T-helper 1 cell (primary cell): ENCODE measurements at regions not wholly inside any gene's neighbourhood (a gene's known extent, or its start where the extent isn't known, plus 50 kb on each side); places are given as distances from the start of the nearest gene placed in this dataset.
"Not testable (repeated sequence)": the region's sequence is repeated elsewhere in the genome, so short reads cannot be mapped to it uniquely, and the experiment has no call there.

Source experiments
- DNase-seq, 5 donors: peaks; one replicate each; pipeline ENCODE4 v3.0.0-alpha.2; 2012 to 2020

- DNase-seq, result not testable (repeated sequence)
These were observed 229.6 kb upstream of the KITLG start for GRCh38 chr12:88809841-88810240.

GRCh38 chr12:88805692-88806091 lies 225.4 kb upstream of the KITLG start:
- no peak for DNase-seq

- no peak for DNase-seq
These were observed 225.0 kb upstream of the KITLG start for GRCh38 chr12:88805286-88805685.

GRCh38 chr12:88802096-88802706 lies 221.9 kb upstream of the KITLG start:
- no peak for DNase-seq

GRCh38 chr12:88801227-88802095 lies 221.2 kb upstream of the KITLG start:
- no peak for DNase-seq

GRCh38 chr12:88793096-88793495 lies 212.8 kb upstream of the KITLG start:
- DNase-seq, result no peak

GRCh38 chr12:88790231-88790630 lies 210.0 kb upstream of the KITLG start:
- DNase-seq, result no peak

- no peak for DNase-seq
These were observed 203.9 kb upstream of the KITLG start for GRCh38 chr12:88784166-88784565.

- no peak for DNase-seq
These were observed 202.1 kb upstream of the KITLG start for GRCh38 chr12:88782351-88782750.

GRCh38 chr12:88781909-88782308 lies 201.6 kb upstream of the KITLG start:
- no peak for DNase-seq

GRCh38 chr12:88778064-88778463 lies 197.8 kb upstream of the KITLG start:
- DNase-seq, result no peak

GRCh38 chr12:88775742-88776151 lies 195.5 kb upstream of the KITLG start:
- no peak for DNase-seq

GRCh38 chr12:88767699-88768098 lies 187.4 kb upstream of the KITLG start:
- no peak for DNase-seq

- no peak for DNase-seq
These were observed 184.7 kb upstream of the KITLG start for GRCh38 chr12:88764781-88765480.

GRCh38 chr12:88763536-88764100 lies 183.3 kb upstream of the KITLG start:
- no peak for DNase-seq

GRCh38 chr12:88758176-88758575 lies 177.9 kb upstream of the KITLG start:
- no peak for DNase-seq

GRCh38 chr12:88756917-88757316 lies 176.6 kb upstream of the KITLG start:
- DNase-seq, result no peak

GRCh38 chr12:88756153-88756552 lies 175.9 kb upstream of the KITLG start:
- no peak for DNase-seq

GRCh38 chr12:88753707-88754106 lies 173.4 kb upstream of the KITLG start:
- no peak for DNase-seq

- no peak for DNase-seq
These were observed 172.8 kb upstream of the KITLG start for GRCh38 chr12:88753066-88753465.

GRCh38 chr12:88752183-88752582 lies 171.9 kb upstream of the KITLG start:
- DNase-seq, result no peak

- DNase-seq, result no peak
These were observed 170.7 kb upstream of the KITLG start for GRCh38 chr12:88750867-88751543.

GRCh38 chr12:88746386-88746785 lies 166.1 kb upstream of the KITLG start:
- DNase-seq, result no peak
